GM18873 (cell line): ENCODE measurements at regions not wholly inside any gene's neighbourhood (a gene's known extent, or its start where the extent isn't known, plus 50 kb on each side); places are given as distances from the start of the nearest gene placed in this dataset.
"Not testable (repeated sequence)": the region's sequence is repeated elsewhere in the genome, so short reads cannot be mapped to it uniquely, and the experiment has no call there.

Experiments
- ATAC-seq: cut with Tn5 transposase; IDR thresholded peaks from one replicate; pipeline ENCODE4 v1.9.1; 2021; ENCODE audit warnings: mild to moderate bottlenecking, moderate library complexity, moderate number of reproducible peaks; ENCODE audit not compliant: unreplicated experiment, low FRiP score

DNA sequence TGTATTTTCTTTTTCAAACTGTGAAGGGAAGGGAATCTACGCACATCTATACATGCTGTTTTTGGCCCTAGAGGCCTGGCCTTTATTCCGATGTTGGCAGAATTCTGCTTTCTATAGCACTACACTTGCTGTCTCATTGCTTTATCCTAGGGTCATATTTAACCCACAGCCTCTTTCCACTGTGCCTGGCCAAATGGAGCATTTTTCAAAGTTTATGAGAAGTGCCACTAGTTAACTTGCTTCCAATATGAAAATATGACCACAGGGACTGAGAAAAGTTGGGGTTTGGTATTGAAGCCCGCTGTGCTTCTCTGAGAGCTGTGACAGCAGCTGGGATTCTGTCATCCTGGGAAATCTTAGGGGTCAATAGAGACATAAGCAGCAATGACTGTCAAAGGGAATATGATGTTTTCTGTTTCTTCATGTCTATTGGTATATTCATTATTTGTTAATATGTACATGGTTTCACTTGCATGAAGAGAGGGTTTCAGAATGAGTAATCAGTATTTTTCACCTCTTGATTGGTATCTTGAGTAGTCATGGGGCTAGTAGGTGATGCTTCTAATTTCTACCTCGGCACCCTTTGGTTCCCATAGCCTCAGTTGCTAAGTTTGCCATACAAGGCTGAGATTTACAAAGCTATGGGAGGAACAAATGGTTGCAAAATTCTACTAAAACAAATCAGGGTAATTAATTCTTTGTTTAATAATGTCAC, 275.8 kb upstream of the RBMS3 start:
- peak; percentile 95 for ATAC-seq

DNA sequence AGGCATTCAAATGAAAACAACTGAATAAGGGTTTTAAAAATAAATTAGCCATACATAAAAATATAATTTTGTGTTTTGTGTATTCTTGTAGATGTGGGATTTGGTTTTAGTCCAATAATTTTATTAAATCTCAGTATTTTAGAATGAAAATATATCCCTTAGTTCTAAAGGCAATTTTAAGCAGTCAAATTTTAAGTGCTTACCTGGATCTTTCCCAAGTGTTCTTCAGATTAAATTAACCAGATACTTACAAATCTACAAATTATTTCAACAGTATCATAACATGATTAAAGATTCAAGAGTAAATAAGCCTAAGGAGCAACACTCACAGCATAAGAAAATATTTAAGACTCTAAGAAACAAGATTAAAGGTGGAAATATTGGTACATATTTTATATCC, 275.0 kb upstream of the RBMS3 start:
- no peak for ATAC-seq

DNA sequence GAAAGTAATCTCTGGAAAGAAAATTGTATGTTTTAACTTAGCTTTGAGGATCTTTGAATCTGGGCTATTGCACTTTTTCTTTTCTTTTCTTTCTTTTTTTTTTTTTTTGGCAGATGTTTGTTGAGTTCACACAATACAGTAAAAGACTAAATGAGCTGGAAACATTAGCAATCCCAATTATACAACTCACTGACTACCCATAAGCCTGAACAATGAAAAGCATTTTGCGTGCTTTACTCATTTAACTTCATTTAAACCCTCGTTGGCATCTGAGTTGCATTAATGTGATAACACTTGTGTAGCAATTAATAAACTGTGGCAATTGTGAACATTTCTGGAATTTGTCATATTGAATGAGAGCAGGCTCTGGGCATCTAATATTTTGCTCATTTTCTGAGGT, 269.4 kb upstream of the RBMS3 start:
- ATAC-seq = no peak

DNA sequence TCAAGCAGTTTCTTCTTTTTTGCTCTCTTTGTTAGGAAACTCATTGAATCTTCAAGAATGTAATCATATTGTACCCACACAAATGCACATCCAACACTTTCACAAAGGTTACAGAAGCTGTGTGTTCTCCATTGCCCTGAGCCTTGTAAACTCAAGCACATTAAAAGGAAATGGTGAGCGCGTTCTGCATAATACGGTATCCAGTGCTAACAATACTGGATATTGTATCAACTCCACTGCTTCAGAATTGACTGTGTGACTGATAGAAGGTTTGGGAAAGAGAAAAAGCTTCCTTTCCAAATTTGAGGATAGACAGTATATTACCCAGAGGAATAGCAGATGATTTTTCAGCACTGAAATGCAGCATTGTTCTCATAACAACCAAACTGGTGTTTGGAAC, 268.9 kb upstream of the RBMS3 start:
- ATAC-seq = no peak

- ATAC-seq = no peak
These were observed 257.9 kb upstream of the RBMS3 start for GRCh38 chr3:29022976-29023375.

- peak; percentile 81 for ATAC-seq
These were observed 254.6 kb upstream of the RBMS3 start for GRCh38 chr3:29026286-29026685.

DNA sequence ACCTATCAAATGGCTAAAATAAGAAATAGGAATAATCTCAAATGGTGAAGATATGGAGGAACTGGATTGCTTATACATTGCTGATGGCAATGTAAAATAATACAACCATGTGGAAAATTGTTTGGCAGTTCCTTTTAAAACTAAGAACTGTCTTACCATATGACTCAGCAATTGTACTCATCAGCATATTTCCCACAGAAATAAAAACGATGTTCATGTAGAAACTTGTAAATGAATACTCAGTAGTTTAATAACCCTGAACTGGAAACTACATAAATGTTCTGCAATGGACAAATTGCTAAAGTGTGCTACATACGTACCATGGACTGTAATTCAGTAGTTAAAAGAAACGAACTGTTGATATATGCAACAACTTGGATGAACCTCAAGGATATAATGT, 253.9 kb upstream of the RBMS3 start:
- no peak for ATAC-seq

- not testable (repeated sequence) for ATAC-seq
These were observed 249.7 kb upstream of the RBMS3 start for GRCh38 chr3:29031175-29031574.

- ATAC-seq = no peak
These were observed 247.4 kb upstream of the RBMS3 start for GRCh38 chr3:29033511-29033910.

GRCh38 chr3:29050155-29050554, 230.7 kb upstream of the RBMS3 start:
- no peak for ATAC-seq

GRCh38 chr3:29057326-29057725, 223.5 kb upstream of the RBMS3 start:
- no peak for ATAC-seq

DNA sequence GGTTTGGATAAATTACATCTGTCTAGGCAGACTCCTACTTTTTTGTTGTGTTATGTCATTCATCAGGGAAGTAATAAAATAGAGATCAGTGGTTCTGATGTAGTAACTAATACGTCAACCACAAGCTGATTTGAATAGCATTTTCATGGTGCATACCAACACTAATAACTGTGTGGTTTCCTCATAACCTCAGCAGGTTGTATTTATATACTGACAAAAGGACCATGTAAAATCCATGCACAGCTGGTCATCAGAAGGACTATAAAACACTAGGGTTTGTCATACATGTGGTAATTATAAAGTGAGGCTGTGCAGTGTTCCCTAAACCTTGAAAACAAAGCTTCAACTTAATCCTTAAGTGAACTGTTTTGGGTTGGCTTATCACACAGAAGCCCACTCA, 216.8 kb upstream of the RBMS3 start:
- no peak for ATAC-seq

GRCh38 chr3:29065211-29065785, 215.6 kb upstream of the RBMS3 start:
- no peak for ATAC-seq

- no peak for ATAC-seq
These were observed 213.9 kb upstream of the RBMS3 start for GRCh38 chr3:29067007-29067406.

DNA sequence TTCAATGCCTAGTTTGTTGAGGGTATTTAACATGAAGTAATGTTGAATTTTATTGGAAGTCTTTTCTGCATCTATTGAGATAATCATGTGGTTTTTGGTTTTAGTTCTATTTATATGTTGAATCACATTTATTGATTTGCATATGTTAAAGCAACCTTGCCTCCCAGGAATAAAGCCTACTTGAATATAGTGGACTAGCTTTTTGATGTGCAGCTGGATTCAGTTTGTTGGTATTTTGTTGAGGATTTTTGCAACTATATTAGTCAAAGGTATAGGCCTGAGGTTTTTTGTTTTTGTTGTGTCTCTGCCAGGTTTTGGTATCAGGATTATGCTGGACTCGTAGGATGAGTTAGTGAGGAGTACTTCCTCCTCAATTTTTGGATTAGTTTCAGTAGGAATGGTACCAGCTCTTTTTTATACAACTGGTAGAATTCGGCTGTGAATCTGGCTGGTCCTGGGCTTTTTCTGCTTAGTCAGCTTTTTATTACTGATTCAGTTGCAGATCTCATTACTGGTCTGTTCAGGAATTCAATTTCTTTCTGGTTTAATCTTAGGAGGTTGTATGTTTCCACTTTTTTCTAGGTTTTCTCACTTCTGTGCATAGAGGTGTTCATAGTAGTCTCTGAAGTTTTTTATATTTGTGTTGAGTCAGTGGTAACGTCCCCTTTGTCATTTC, 209.8 kb upstream of the RBMS3 start:
- no peak for ATAC-seq

GRCh38 chr3:29072611-29073010, 208.3 kb upstream of the RBMS3 start:
- ATAC-seq = no peak

DNA sequence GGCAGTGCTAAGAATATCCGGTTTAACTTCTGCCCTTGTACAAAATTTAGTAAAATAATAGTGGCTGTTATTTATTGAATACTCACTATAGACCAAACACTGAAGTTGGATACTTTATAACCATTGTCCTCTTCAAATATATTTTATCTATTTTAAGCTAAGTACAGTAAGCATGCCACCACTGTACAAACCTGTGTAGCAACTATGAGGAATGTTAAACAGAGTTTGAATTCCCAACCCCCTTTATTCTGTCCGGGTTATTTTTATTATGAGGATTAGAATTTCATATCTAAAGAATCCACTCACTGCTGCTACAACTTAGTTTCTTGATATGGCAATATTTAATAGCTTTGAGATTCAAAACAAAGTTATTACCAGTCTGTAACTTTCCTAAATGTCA, 203.5 kb upstream of the RBMS3 start:
- no peak for ATAC-seq

- ATAC-seq = no peak
These were observed 201.5 kb upstream of the RBMS3 start for GRCh38 chr3:29079358-29079757.

GRCh38 chr3:29080967-29081366, 199.9 kb upstream of the RBMS3 start:
- ATAC-seq = no peak

DNA sequence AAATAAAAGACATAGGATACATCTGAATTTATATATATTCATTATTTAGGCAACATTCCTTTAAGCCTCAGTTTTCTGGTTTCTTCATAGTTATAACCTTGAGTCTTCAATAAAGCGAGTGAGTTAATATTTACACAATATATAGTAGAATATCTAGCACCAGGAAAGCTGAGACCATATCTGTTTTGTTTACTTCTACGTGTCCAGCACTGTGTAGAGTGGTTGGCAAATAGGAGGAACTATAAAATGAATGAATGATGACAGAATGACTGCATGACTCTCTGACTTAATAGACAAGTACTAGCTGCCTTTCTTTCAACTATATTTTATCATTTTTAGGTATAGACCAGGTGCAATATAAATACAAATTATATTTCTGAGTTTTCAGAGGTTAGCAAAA, 197.8 kb upstream of the RBMS3 start:
- no peak for ATAC-seq

GRCh38 chr3:29083676-29084075, 197.2 kb upstream of the RBMS3 start:
- ATAC-seq = no peak

DNA sequence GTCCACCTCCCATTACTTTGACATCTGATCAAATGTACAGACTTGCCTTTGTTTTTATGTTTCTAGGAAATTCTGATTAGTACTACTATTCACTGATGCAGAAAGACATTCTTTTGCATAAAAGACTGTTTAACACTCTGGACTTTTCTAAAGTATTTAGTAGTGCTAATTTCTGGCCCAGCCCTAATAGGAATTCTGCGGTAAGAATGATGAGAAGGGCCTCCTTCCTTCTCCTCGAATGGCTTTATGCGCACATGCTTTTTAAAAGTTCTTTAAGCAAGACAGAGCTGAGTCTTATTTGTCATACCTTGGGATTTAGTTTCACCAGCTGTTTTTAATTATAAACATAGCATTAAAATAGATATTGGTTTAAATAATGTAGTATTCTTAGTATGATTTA, 192.3 kb upstream of the RBMS3 start:
- no peak for ATAC-seq
